HEK293 (cell line): ENCODE measurements at regions not wholly inside any gene's neighbourhood (a gene's known extent, or its start where the extent isn't known, plus 50 kb on each side); places are given as distances from the start of the nearest gene placed in this dataset.
"Not testable (repeated sequence)": the region's sequence is repeated elsewhere in the genome, so short reads cannot be mapped to it uniquely, and the experiment has no call there.

Source experiments
- RBAK ChIP-seq: fragments of 450-650 bp; formaldehyde crosslinking; IDR thresholded peaks from 2 replicates; pipeline ENCODE4 v1.5.1; 2016; ENCODE audit warnings: missing biosample characterization, missing genetic modification characterization
- YY1 ChIP-seq: fragments of 450-650 bp; formaldehyde crosslinking; IDR thresholded peaks from 2 replicates; pipeline ENCODE4 v1.5.1; 2018; ENCODE audit warnings: missing biosample characterization, missing genetic modification characterization
- ZNF274 ChIP-seq, 2 experiments: fragments of 200-500 bp in 1 of 2; fragments of 450-650 bp in 1 of 2; sonication (Bioruptor generic) in 1 of 2; formaldehyde crosslinking in 1 of 2; IDR thresholded peaks; 2 replicates each; pipeline versions ENCODE4 v1.5.1 to v1.6.1; 2014 to 2016; ENCODE audit warnings: borderline replicate concordance in 1 of 2, inconsistent platforms in 1 of 2, low read length in 1 of 2, missing biosample characterization in 1 of 2, missing genetic modification characterization in 1 of 2
- ZNF747 ChIP-seq: fragments of 450-650 bp; formaldehyde crosslinking; IDR thresholded peaks from 2 replicates; pipeline ENCODE4 v1.5.1; 2016; ENCODE audit warnings: missing biosample characterization, missing genetic modification characterization
- ZNF776 ChIP-seq: fragments of 450-650 bp; formaldehyde crosslinking; IDR thresholded peaks from 2 replicates; pipeline ENCODE4 v1.5.0; 2017; ENCODE audit warnings: missing biosample characterization, missing genetic modification characterization, borderline replicate concordance
- ZNF830 ChIP-seq: fragments of 450-650 bp; IDR thresholded peaks from 2 replicates; pipeline ENCODE4 v1.5.0; 2018; ENCODE audit warnings: missing biosample characterization, missing genetic modification characterization, low read depth, mild to moderate bottlenecking, moderate library complexity
- TF ChIP-seq, protein P1 (sequence below): fragments of 450-650 bp; formaldehyde crosslinking; IDR thresholded peaks from 2 replicates; pipeline ENCODE4 v1.5.1; 2016; ENCODE audit warnings: missing biosample characterization, missing genetic modification characterization
- TF ChIP-seq, protein P2 (sequence below): fragments of 450-650 bp; formaldehyde crosslinking; IDR thresholded peaks from 2 replicates; pipeline ENCODE4 v1.5.1; 2016; ENCODE audit warnings: missing biosample characterization, missing genetic modification characterization, borderline replicate concordance
- TF ChIP-seq, protein P3 (sequence below): fragments of 450-650 bp; formaldehyde crosslinking; IDR thresholded peaks from 2 replicates; pipeline ENCODE4 v1.5.1; 2016; ENCODE audit warnings: missing biosample characterization, missing genetic modification characterization
- TF ChIP-seq, protein P4 (sequence below): fragments of 450-650 bp; formaldehyde crosslinking; IDR thresholded peaks from 2 replicates; pipeline ENCODE4 v1.5.1; 2016; ENCODE audit warnings: missing biosample characterization, missing genetic modification characterization

DNA sequence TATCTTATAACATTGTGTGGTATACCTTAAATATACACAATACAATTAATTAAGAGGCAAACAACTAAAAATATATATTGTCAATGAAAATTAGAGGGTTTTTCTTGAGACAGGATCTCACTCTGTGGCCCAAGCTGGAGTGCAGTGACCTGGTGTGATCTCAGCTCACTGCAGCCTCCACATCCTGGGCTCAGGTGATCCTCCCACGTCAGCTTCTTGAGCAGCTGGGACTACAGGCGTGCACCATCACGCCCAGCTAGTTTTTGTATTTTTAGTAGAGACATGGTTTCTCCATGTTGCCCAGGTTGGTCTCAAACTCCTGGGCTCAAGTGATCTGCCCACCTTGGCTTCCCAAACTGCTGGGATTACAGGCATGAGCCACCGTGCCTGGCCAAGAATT, 68.6 kb upstream of the MEX3C start:
- TF ChIP-seq, protein P1, sequence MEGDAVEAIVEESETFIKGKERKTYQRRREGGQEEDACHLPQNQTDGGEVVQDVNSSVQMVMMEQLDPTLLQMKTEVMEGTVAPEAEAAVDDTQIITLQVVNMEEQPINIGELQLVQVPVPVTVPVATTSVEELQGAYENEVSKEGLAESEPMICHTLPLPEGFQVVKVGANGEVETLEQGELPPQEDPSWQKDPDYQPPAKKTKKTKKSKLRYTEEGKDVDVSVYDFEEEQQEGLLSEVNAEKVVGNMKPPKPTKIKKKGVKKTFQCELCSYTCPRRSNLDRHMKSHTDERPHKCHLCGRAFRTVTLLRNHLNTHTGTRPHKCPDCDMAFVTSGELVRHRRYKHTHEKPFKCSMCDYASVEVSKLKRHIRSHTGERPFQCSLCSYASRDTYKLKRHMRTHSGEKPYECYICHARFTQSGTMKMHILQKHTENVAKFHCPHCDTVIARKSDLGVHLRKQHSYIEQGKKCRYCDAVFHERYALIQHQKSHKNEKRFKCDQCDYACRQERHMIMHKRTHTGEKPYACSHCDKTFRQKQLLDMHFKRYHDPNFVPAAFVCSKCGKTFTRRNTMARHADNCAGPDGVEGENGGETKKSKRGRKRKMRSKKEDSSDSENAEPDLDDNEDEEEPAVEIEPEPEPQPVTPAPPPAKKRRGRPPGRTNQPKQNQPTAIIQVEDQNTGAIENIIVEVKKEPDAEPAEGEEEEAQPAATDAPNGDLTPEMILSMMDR (tag by site-specific recombination): not testable (repeated sequence)
- TF ChIP-seq ZNF776; ZNF747; ZNF830 (tag by site-specific recombination); YY1 (tag by site-specific recombination); RBAK (tag by site-specific recombination); ZNF274 (IDR thresholded peaks at IDR 0.05; ENCODE audit: low read length); ZNF274 (tag by site-specific recombination; IDR thresholded peaks at IDR 0.05; ENCODE audit: borderline replicate concordance): not testable (repeated sequence)
- TF ChIP-seq, protein P2, sequence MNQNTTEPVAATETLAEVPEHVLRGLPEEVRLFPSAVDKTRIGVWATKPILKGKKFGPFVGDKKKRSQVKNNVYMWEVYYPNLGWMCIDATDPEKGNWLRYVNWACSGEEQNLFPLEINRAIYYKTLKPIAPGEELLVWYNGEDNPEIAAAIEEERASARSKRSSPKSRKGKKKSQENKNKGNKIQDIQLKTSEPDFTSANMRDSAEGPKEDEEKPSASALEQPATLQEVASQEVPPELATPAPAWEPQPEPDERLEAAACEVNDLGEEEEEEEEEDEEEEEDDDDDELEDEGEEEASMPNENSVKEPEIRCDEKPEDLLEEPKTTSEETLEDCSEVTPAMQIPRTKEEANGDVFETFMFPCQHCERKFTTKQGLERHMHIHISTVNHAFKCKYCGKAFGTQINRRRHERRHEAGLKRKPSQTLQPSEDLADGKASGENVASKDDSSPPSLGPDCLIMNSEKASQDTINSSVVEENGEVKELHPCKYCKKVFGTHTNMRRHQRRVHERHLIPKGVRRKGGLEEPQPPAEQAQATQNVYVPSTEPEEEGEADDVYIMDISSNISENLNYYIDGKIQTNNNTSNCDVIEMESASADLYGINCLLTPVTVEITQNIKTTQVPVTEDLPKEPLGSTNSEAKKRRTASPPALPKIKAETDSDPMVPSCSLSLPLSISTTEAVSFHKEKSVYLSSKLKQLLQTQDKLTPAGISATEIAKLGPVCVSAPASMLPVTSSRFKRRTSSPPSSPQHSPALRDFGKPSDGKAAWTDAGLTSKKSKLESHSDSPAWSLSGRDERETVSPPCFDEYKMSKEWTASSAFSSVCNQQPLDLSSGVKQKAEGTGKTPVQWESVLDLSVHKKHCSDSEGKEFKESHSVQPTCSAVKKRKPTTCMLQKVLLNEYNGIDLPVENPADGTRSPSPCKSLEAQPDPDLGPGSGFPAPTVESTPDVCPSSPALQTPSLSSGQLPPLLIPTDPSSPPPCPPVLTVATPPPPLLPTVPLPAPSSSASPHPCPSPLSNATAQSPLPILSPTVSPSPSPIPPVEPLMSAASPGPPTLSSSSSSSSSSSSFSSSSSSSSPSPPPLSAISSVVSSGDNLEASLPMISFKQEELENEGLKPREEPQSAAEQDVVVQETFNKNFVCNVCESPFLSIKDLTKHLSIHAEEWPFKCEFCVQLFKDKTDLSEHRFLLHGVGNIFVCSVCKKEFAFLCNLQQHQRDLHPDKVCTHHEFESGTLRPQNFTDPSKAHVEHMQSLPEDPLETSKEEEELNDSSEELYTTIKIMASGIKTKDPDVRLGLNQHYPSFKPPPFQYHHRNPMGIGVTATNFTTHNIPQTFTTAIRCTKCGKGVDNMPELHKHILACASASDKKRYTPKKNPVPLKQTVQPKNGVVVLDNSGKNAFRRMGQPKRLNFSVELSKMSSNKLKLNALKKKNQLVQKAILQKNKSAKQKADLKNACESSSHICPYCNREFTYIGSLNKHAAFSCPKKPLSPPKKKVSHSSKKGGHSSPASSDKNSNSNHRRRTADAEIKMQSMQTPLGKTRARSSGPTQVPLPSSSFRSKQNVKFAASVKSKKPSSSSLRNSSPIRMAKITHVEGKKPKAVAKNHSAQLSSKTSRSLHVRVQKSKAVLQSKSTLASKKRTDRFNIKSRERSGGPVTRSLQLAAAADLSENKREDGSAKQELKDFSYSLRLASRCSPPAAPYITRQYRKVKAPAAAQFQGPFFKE (tag by site-specific recombination): not testable (repeated sequence)
- TF ChIP-seq, protein P3, sequence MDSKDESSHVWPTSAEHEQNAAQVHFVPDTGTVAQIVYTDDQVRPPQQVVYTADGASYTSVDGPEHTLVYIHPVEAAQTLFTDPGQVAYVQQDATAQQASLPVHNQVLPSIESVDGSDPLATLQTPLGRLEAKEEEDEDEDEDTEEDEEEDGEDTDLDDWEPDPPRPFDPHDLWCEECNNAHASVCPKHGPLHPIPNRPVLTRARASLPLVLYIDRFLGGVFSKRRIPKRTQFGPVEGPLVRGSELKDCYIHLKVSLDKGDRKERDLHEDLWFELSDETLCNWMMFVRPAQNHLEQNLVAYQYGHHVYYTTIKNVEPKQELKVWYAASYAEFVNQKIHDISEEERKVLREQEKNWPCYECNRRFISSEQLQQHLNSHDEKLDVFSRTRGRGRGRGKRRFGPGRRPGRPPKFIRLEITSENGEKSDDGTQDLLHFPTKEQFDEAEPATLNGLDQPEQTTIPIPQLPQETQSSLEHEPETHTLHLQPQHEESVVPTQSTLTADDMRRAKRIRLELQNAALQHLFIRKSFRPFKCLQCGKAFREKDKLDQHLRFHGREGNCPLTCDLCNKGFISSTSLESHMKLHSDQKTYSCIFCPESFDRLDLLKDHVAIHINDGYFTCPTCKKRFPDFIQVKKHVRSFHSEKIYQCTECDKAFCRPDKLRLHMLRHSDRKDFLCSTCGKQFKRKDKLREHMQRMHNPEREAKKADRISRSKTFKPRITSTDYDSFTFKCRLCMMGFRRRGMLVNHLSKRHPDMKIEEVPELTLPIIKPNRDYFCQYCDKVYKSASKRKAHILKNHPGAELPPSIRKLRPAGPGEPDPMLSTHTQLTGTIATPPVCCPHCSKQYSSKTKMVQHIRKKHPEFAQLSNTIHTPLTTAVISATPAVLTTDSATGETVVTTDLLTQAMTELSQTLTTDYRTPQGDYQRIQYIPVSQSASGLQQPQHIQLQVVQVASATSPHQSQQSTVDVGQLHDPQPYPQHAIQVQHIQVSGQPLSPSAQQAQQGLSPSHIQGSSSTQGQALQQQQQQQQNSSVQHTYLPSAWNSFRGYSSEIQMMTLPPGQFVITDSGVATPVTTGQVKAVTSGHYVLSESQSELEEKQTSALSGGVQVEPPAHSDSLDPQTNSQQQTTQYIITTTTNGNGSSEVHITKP: not testable (repeated sequence)
- TF ChIP-seq, protein P4, sequence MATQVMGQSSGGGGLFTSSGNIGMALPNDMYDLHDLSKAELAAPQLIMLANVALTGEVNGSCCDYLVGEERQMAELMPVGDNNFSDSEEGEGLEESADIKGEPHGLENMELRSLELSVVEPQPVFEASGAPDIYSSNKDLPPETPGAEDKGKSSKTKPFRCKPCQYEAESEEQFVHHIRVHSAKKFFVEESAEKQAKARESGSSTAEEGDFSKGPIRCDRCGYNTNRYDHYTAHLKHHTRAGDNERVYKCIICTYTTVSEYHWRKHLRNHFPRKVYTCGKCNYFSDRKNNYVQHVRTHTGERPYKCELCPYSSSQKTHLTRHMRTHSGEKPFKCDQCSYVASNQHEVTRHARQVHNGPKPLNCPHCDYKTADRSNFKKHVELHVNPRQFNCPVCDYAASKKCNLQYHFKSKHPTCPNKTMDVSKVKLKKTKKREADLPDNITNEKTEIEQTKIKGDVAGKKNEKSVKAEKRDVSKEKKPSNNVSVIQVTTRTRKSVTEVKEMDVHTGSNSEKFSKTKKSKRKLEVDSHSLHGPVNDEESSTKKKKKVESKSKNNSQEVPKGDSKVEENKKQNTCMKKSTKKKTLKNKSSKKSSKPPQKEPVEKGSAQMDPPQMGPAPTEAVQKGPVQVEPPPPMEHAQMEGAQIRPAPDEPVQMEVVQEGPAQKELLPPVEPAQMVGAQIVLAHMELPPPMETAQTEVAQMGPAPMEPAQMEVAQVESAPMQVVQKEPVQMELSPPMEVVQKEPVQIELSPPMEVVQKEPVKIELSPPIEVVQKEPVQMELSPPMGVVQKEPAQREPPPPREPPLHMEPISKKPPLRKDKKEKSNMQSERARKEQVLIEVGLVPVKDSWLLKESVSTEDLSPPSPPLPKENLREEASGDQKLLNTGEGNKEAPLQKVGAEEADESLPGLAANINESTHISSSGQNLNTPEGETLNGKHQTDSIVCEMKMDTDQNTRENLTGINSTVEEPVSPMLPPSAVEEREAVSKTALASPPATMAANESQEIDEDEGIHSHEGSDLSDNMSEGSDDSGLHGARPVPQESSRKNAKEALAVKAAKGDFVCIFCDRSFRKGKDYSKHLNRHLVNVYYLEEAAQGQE (tag by site-specific recombination): not testable (repeated sequence)
